Adrenal gland (tissue), 9 donors: ENCODE measurements at regions not wholly inside any gene's neighbourhood (a gene's known extent, or its start where the extent isn't known, plus 50 kb on each side); places are given as distances from the start of the nearest gene placed in this dataset.

ENCODE experiments used
- DNase-seq, 7 donors: peaks; one replicate each; pipeline ENCODE4 v3.0.0-alpha.2; 2019 to 2020
- H3K27ac ChIP-seq, 5 donors: fragments of 200-600 bp; sonication (generic) in 4 of 5; 1 replicate in 3 of 5; 2 replicates in 2 of 5; pipeline versions ENCODE4 v1.5.1 to v1.8.0; 2016 to 2020; ENCODE audit warnings: mild to moderate bottlenecking in 1 of 5
- H3K27me3 ChIP-seq: fragments of 200-600 bp; 2 replicates; pipeline ENCODE4 v1.8.0; 2021
- H3K36me3 ChIP-seq, 2 donors: fragments of 200-600 bp; replicated peaks in 1 of 2; 1 replicate in 1 of 2; 2 replicates in 1 of 2; pipeline versions ENCODE4 v1.5.1 to v1.8.0; 2018 to 2022
- H3K4me1 ChIP-seq, 2 donors: fragments of 200-600 bp; replicated peaks in 1 of 2; 1 replicate in 1 of 2; 2 replicates in 1 of 2; pipeline versions ENCODE4 v1.5.1 to v1.8.0; 2018 to 2021
- H3K4me3 ChIP-seq, 4 donors: fragments of 200-600 bp; sonication (generic) in 3 of 4; one replicate each; pipeline ENCODE4 v1.5.1; 2016 to 2018
- H3K9me3 ChIP-seq, 3 donors: fragments of 200-600 bp; sonication (generic) in 1 of 3; replicated peaks in 1 of 3; 1 replicate in 2 of 3; 2 replicates in 1 of 3; pipeline versions ENCODE4 v1.5.1 to v1.8.0; 2016 to 2021
- POLR2A ChIP-seq, 2 donors: fragments of 450-650 bp; IDR thresholded peaks; one replicate each; pipeline ENCODE4 v1.6.1; 2017; ENCODE audit warnings: antibody characterized with exemption in 2 of 2, mild to moderate bottlenecking in 2 of 2, moderate library complexity in 1 of 2
- WGBS, 4 donors: extraction: QIAGEN DNeasy Blood & Tissue Kit in 2 of 4; methylation state at CpG; one replicate each; pipeline versions ENCODE4 v1.1.5 to v1.1.7; 2013 to 2017; 5-methylcytosine and 5-hydroxymethylcytosine counted together
- intact Hi-C, 2 donors: fragments of 100-400 bp; cut with DNase I; formaldehyde crosslinking; loops; one replicate each; pipeline versions ENCODE4 v1.14.1 to v1.15.0; 2022 to 2023
- TF ChIP-seq, protein P1 (sequence below), 6 experiments: fragments of 450-650 bp in 4 of 6; fragments of 200-600 bp in 2 of 6; sonication (generic) in 1 of 6; IDR thresholded peaks; 1 replicate in 5 of 6; 2 replicates in 1 of 6; pipeline versions ENCODE4 v1.5.1 to v1.8.0; 2016 to 2021; ENCODE audit warnings: antibody characterized with exemption in 6 of 6, mild to moderate bottlenecking in 2 of 6, moderate library complexity in 1 of 6
- donor health status: healthy with polysubstance abuse.
- donor health status: Bipolar disorder and iron deficiency.
- donor health status: DM: yes; HTN: yes; CAD: no.
- donor health status: DM: no; HTN: no; CAD: no.
- donor health status: DM: no; HTN: no; CAD: no.

DNA sequence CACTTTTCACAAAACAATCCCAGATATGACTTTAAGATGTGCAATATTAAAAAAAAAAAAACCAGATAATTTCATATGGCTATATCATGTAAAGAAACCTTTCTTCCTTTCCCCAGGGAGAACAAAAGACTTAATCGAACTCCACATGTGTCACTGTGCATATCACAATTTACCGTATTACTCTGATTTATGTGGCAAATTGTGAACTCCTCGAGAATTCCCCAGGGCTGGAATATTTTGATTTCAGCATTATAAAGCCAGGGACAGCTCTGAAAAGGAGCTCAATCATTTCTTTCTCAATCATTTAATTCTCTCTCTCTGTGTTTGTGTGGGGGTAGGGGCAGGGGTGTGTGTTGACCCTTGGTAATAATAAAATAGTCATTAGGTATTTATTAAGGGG lies 165.8 kb downstream of the TDRD15 start:
- Histone ChIP-seq H3K27me3 (no peaks in the 10 kb centered on the region), H3K27ac (no peak overlapping the region), H3K4me3 (no peak overlapping the region), H3K36me3 (no peaks in the 10 kb centered on the region), H3K9me3 (no peaks in the 10 kb centered on the region), H3K4me1 (peaks cover 0 to 5% of the 10 kb centered on the region in 2 donors)
- TF ChIP-seq POLR2A (IDR thresholded peaks at IDR 0.05): no peak
- TF ChIP-seq, protein P1, sequence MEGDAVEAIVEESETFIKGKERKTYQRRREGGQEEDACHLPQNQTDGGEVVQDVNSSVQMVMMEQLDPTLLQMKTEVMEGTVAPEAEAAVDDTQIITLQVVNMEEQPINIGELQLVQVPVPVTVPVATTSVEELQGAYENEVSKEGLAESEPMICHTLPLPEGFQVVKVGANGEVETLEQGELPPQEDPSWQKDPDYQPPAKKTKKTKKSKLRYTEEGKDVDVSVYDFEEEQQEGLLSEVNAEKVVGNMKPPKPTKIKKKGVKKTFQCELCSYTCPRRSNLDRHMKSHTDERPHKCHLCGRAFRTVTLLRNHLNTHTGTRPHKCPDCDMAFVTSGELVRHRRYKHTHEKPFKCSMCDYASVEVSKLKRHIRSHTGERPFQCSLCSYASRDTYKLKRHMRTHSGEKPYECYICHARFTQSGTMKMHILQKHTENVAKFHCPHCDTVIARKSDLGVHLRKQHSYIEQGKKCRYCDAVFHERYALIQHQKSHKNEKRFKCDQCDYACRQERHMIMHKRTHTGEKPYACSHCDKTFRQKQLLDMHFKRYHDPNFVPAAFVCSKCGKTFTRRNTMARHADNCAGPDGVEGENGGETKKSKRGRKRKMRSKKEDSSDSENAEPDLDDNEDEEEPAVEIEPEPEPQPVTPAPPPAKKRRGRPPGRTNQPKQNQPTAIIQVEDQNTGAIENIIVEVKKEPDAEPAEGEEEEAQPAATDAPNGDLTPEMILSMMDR (IDR thresholded peaks at IDR 0.05): no peak
- intact Hi-C loops: no loop called here
- DNase-seq: no peak
- WGBS, 4 donors: 52 to 67% (median 63%) methylated on average over 3 of the region's 3 CpGs

DNA sequence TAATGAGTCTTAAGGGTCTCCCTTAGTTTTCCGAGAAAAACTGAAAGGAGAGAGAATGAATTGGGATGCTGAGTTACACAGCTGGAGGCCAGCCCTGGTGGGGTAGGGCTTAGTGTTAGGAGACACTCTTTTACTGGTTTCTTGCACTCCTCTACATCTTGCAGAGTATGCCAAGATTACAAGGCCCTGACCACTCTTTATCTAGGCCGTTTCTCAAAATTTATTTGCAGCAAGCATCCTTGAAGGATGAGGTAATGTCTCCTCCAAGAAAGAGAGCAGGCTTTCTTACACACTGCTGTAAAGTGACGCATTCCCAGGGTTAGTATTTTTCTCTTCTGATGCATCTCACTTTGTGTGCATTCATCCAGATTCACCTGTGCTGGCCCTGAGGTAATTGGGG lies 166.2 kb downstream of the TDRD15 start:
- Histone ChIP-seq H3K27ac (no peak overlapping the region), H3K27me3 (no peaks in the 10 kb centered on the region), H3K36me3 (no peaks in the 10 kb centered on the region), H3K4me3 (no peak overlapping the region), H3K4me1 (peaks cover 0 to 5% of the 10 kb centered on the region in 2 donors), H3K9me3 (no peaks in the 10 kb centered on the region)
- intact Hi-C loops: no loop called here
- TF ChIP-seq, protein P1 (IDR thresholded peaks at IDR 0.05): no peak
- TF ChIP-seq POLR2A (IDR thresholded peaks at IDR 0.05): no peak
- DNase-seq: no peak
- 44 to 58% (median 54%) methylated on average over 3 of the region's 3 CpGs for WGBS, 4 donors

GRCh38 chr2:21291426-21291825 lies 167.7 kb downstream of the TDRD15 start:
- TF ChIP-seq, protein P1 (IDR thresholded peaks at IDR 0.05): no peak
- no peak for TF ChIP-seq POLR2A (IDR thresholded peaks at IDR 0.05)
- Histone ChIP-seq H3K9me3 (no peaks in the 10 kb centered on the region), H3K27me3 (no peaks in the 10 kb centered on the region), H3K4me1 (peaks cover 0 to 5% of the 10 kb centered on the region in 2 donors), H3K36me3 (no peaks in the 10 kb centered on the region), H3K4me3 (no peak overlapping the region), H3K27ac (no peak overlapping the region)
- intact Hi-C loops: no loop called here
- DNase-seq: no peak
- WGBS, 4 donors: 85 to 95% (median 87%) methylated on average over 1 of the region's 1 CpG

DNA sequence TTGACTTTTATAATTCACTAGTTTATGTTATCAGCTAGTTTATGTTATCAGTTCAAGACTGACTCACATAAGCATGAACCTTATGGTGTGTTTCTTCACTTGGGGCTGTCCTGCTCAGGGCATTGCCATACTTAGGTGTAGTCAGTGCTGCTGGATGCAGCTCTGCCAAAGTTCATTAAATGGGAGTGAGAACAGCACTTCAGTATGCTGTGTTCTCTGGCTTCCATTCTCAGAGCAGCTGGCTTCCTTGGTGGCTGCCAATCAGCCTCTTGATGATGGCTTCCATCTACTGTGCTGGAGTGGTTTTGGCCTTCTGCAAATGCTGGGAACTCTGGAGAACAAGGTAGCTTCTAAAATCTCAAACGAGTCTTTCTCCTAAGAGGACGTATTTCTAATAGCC lies 170.7 kb downstream of the TDRD15 start:
- H3K36me3 ChIP-seq: no peaks in the 10 kb centered on the region
- no peaks in the 10 kb centered on the region for H3K9me3 ChIP-seq
- H3K4me1 ChIP-seq: peaks cover 0 to under 1% of the 10 kb centered on the region in 2 donors
- no peak for DNase-seq
- no peak for TF ChIP-seq POLR2A (IDR thresholded peaks at IDR 0.05)
- TF ChIP-seq, protein P1 (IDR thresholded peaks at IDR 0.05): no peak
- WGBS, 4 donors: 72 to 84% (median 76%) methylated on average over 2 of the region's 2 CpGs
- no peak overlapping the region for H3K27ac ChIP-seq
- no peak overlapping the region for H3K4me3 ChIP-seq
- no peaks in the 10 kb centered on the region for H3K27me3 ChIP-seq
- intact Hi-C loops: no loop called here
